ENCODE measurements at regions not wholly inside any gene's neighbourhood (a gene's known extent, or its start where the extent isn't known, plus 50 kb on each side); places are given as distances from the start of the nearest gene placed in this dataset.

DNA sequence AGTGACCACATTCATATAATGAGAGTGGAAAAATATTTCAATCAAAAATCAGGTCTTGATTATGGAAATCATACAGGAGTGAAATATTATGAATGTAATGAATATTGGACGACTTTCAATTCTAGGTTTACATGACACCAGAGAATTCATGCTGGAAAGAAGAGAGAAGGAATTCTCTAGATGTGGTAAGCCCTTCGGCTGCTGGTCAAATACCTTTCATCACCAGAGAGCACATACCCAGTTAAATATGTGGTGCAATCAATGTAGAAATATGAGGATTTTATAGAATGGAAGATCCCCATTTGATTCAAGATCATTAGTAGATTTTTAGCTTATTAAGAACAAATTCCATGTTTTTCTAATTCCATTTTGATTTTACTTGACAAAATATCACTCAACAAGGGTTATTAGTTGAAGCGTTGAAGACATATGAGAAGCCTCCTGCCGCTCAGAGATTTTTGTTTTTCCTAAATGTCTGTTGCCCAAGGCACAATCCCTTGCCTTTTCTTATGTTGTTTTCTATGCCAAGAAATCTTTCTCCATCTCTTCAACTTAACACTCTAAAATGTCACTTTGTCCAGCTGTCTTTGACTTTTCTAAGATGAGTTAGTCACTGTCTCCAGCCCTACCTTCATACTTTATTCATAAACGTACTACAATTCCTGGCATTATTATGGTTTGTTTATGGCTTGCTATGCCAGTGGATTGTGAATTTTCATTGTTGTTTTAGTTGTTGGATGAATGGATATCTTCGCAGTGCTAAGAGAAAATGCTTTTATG is 72.8 kb upstream of the ZDHHC17 start:
- TF ChIP-seq, protein P1, sequence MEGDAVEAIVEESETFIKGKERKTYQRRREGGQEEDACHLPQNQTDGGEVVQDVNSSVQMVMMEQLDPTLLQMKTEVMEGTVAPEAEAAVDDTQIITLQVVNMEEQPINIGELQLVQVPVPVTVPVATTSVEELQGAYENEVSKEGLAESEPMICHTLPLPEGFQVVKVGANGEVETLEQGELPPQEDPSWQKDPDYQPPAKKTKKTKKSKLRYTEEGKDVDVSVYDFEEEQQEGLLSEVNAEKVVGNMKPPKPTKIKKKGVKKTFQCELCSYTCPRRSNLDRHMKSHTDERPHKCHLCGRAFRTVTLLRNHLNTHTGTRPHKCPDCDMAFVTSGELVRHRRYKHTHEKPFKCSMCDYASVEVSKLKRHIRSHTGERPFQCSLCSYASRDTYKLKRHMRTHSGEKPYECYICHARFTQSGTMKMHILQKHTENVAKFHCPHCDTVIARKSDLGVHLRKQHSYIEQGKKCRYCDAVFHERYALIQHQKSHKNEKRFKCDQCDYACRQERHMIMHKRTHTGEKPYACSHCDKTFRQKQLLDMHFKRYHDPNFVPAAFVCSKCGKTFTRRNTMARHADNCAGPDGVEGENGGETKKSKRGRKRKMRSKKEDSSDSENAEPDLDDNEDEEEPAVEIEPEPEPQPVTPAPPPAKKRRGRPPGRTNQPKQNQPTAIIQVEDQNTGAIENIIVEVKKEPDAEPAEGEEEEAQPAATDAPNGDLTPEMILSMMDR (IDR thresholded peaks at IDR 0.05) = no peak
- TF ChIP-seq POLR2AphosphoS5 (IDR thresholded peaks at IDR 0.05) = no peak
- no peak for TF ChIP-seq POLR2A (IDR thresholded peaks at IDR 0.05)
